ENCODE measurements at regions not wholly inside any gene's neighbourhood (a gene's known extent, or its start where the extent isn't known, plus 50 kb on each side); places are given as distances from the start of the nearest gene placed in this dataset.

- Histone ChIP-seq H3K36me3 (ENCODE audit: control insufficient read depth, insufficient read depth, low read length) (no peaks in the 10 kb centered on the region), H3K9me1 (ENCODE audit: control insufficient read depth, insufficient read depth, low read length) (no peaks in the 10 kb centered on the region), H3K4me1 (replicated peaks in 1 of 2; ENCODE audit: control insufficient read depth in 2 of 2, insufficient read depth in 2 of 2, low read length in 2 of 2) (no peaks in the 10 kb centered on the region), H3K27ac (ENCODE audit: extremely low read depth, low read depth, low read length) (no peak overlapping the region), H3K79me2 (ENCODE audit: control insufficient read depth, insufficient read depth, low read length) (no peaks in the 10 kb centered on the region), H4K20me1 (replicated peaks; ENCODE audit: control insufficient read depth, insufficient read depth, low read length) (no peaks in the 10 kb centered on the region), H3K9me3 (replicated peaks; ENCODE audit: control insufficient read depth, insufficient read depth, low read depth, low read length) (no peaks in the 10 kb centered on the region), H3K9ac (ENCODE audit: insufficient read depth in 1 of 2, low read depth in 2 of 2, low read length in 2 of 2) (no peak overlapping the region), H3K4me2 (ENCODE audit: insufficient read depth, low read length) (no peak overlapping the region), H3K27me3 (ENCODE audit: control insufficient read depth in 2 of 2, insufficient read depth in 2 of 2, low read length in 2 of 2) (no peaks in the 10 kb centered on the region), H3K4me3 (no peak overlapping the region), H2AFZ (ENCODE audit: low read depth, low read length) (no peak overlapping the region)
- ChIA-PET CTCF (ENCODE audit: low intra/inter-chr PET ratio) (no interaction called here), POLR2A (no interaction called here)
- DNase-seq (ENCODE audit: extremely low read depth in 1 of 4, low spot score in 3 of 4), result no peak
- intact Hi-C loops (cut with micrococcal nuclease), result no loop called here
- in situ Hi-C loops (cut with MboI), result loop anchor here (25.0 kb wide), 1 partner anchor 827 kb away; no protein-coding TSS in a partner anchor
- WGBS (ENCODE audit: insufficient coverage, low coverage, missing lambda C conversion rate), result 1% methylated on average over 10 of the region's 13 CpGs
- BruUV-seq (replicated peaks), result no TSS peak
- ATAC-seq, result no peak
- no peak for FAIRE-seq
- TF ChIP-seq RBM14 (IDR thresholded peaks at IDR 0.05; ENCODE audit: borderline replicate concordance, insufficient read depth, low read depth, low read length) (no peak), ZKSCAN8 (CRISPR knock-in tag; IDR thresholded peaks at IDR 0.05) (no peak), ZNF347 (CRISPR knock-in tag; IDR thresholded peaks at IDR 0.05; ENCODE audit: low read depth) (no peak), ZNF316 (IDR thresholded peaks at IDR 0.05) (no peak), MXI1 (IDR thresholded peaks at IDR 0.05; ENCODE audit: low read depth, low read length) (no peak), LARP7 (IDR thresholded peaks at IDR 0.05) (no peak), DEAF1 (CRISPR knock-in tag; IDR thresholded peaks at IDR 0.05) (no peak), CBX2 (IDR thresholded peaks at IDR 0.05; ENCODE audit: insufficient read depth, low read length, poor library complexity, severe bottlenecking) (no peak), ETV6 (IDR thresholded peaks at IDR 0.05; ENCODE audit: borderline replicate concordance in 1 of 2, low read depth in 2 of 2, low read length in 1 of 2) (no peak), ETV6 (CRISPR knock-in tag; IDR thresholded peaks at IDR 0.05; ENCODE audit: borderline replicate concordance) (no peak), ZNF277 (CRISPR knock-in tag; IDR thresholded peaks at IDR 0.05; ENCODE audit: borderline replicate concordance) (no peak), ZNF24 (IDR thresholded peaks at IDR 0.05) (no peak), HDAC6 (IDR thresholded peaks at IDR 0.05; ENCODE audit: low read depth, low read length) (no peak), GTF2B (IDR thresholded peaks at IDR 0.05; ENCODE audit: extremely low read depth, insufficient read length) (no peak), FOXJ3 (CRISPR knock-in tag; IDR thresholded peaks at IDR 0.05) (no peak), NCOA1 (IDR thresholded peaks at IDR 0.05; ENCODE audit: low read depth) (no peak), CREB3L1 (IDR thresholded peaks at IDR 0.05; ENCODE audit: borderline replicate concordance, low read depth) (no peak)
These were observed 62.1 kb upstream of the SMIM21 start for GRCh38 chr18:75489493-75490190.

Data from K562 (cell line).